Activated naive CD4-positive, alpha-beta T cell treated with anti-CD3 and anti-CD28 coated beads, Interleukin-2, amount 50 U/mL, for 72 hours (primary cell): ENCODE measurements at regions not wholly inside any gene's neighbourhood (a gene's known extent, or its start where the extent isn't known, plus 50 kb on each side); places are given as distances from the start of the nearest gene placed in this dataset.

Experiments used
- ATAC-seq, 2 donors: fragments of 150-1000 bp; cut with Tn5 transposase; 2 replicates each; pipeline ENCODE4 v1.10.0; 2021; ENCODE audit warnings: mild to moderate bottlenecking in 2 of 2, moderate library complexity in 2 of 2
- DNase-seq, 2 donors: peaks; one replicate each; pipeline ENCODE4 v3.0.0; 2021 to 2022; ENCODE audit warnings: low spot score in 2 of 2
- H3K27ac Mint-ChIP-seq, 2 donors: one replicate each; pipeline ENCODE4 v1.8.0; 2022; ENCODE audit warnings: mild to moderate bottlenecking in 2 of 2, mixed read lengths in 2 of 2
- H3K36me3 Mint-ChIP-seq, 2 donors: one replicate each; pipeline ENCODE4 v1.8.0; 2022; ENCODE audit warnings: mixed read lengths in 2 of 2
- H3K9me3 Mint-ChIP-seq, 2 donors: one replicate each; pipeline ENCODE4 v1.8.0; 2022; ENCODE audit warnings: mixed read lengths in 2 of 2

DNA sequence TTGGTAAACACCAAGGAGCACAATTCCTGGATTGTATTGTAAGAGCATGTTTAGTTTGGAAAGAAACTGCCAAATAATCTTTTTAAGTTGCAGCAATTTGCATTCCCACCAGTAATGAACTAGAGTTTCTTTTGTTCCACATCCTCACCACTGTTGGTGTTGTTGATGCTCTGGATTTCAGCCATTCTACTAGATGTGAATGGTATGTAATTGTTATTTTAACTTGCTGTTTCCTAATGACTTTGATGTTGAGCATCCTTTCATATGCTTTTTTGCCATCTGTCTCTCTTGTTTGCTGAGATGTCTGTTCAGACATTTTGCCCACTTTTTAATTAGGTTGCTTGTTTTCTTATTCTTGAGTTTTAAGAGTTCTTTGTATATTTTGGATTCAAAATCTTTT, 1654.1 kb downstream of the GRIK2 start:
- H3K9me3 Mint-ChIP-seq, result peaks cover 4 to 8% of the 10 kb centered on the region in 2 donors
- H3K36me3 Mint-ChIP-seq, result no peaks in the 10 kb centered on the region
- H3K27ac Mint-ChIP-seq, result no peak overlapping the region
- no peak for ATAC-seq
- no peak for DNase-seq

- ATAC-seq, result no peak
Observed at GRCh38 chr6:103042336-103042735, 1648.8 kb downstream of the GRIK2 start.

GRCh38 chr6:103036846-103037245, 1643.3 kb downstream of the GRIK2 start:
- Mint-ChIP-seq H3K9me3 (peaks cover 6 to 12% of the 10 kb centered on the region in 2 donors), H3K36me3 (no peaks in the 10 kb centered on the region), H3K27ac (no peak overlapping the region)
- ATAC-seq (no peak), DNase-seq (no peak)

More at GRCh38 chr6:103042336-103042735, 1648.8 kb downstream of the GRIK2 start:
- H3K27ac Mint-ChIP-seq, result no peak overlapping the region
- H3K36me3 Mint-ChIP-seq, result no peaks in the 10 kb centered on the region
- H3K9me3 Mint-ChIP-seq, result no peaks in the 10 kb centered on the region
- no peak for DNase-seq

GRCh38 chr6:103027271-103027931, 1633.9 kb downstream of the GRIK2 start:
- Mint-ChIP-seq H3K36me3 (no peaks in the 10 kb centered on the region), H3K27ac (no peak overlapping the region), H3K9me3 (peaks cover 4 to 6% of the 10 kb centered on the region in 2 donors)
- DNase-seq, result no peak
- no peak for ATAC-seq

- no peaks in the 10 kb centered on the region for H3K36me3 Mint-ChIP-seq
- DNase-seq (no peak), ATAC-seq (no peak)
- peaks cover 6 to 8% of the 10 kb centered on the region in 2 donors for H3K9me3 Mint-ChIP-seq
- no peak overlapping the region for H3K27ac Mint-ChIP-seq
Observed at GRCh38 chr6:103018426-103018825, 1624.9 kb downstream of the GRIK2 start.

DNA sequence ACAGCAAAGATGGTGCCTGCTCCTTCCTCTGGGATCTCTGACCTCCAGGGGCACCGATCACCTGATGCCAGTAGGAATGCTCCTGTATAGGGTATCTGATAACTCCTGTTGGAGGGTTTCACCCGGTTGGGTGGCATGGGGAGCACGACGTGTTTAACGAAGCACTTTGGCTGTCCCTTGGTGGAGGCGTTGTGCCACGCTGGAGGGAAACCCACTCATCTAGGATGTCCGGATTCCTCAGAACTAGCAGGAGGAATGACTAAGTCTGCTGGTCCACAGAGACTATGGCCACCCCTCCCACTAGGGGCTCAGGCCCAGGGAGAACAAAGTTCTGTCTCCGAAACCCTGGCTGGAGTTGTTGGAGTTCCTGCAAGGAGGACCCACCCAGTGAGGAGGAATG, 1624.4 kb downstream of the GRIK2 start:
- Mint-ChIP-seq H3K9me3 (peaks cover 6 to 8% of the 10 kb centered on the region in 2 donors), H3K27ac (no peak overlapping the region), H3K36me3 (no peaks in the 10 kb centered on the region)
- DNase-seq (no peak), ATAC-seq (no peak)

- ATAC-seq (no peak), DNase-seq (no peak)
- no peaks in the 10 kb centered on the region for H3K36me3 Mint-ChIP-seq
- H3K27ac Mint-ChIP-seq, result no peak overlapping the region
- H3K9me3 Mint-ChIP-seq, result peaks cover 11 to 13% of the 10 kb centered on the region in 2 donors
Observed at GRCh38 chr6:103011605-103012004, 1618.1 kb downstream of the GRIK2 start.

DNA sequence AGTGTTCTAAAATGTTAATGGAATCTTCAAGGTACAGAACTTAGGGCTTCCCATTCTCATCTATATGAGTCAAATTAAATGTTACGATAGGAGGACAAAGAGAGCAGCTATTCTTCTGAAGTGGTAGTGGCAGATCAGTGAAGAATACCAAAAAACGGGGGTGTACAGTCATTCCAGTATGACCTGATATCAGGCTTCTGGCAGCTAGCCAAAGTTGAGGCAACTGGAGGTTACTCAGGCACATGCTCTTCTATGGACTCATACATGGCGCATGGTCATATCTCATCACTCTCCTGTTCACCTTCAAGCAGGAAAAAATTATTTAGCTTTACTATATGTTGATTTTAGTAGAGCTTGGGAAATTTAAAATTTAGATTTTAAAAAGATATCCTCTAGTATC, 1608.8 kb downstream of the GRIK2 start:
- Mint-ChIP-seq H3K27ac (no peak overlapping the region), H3K9me3 (peaks cover 18 to 22% of the 10 kb centered on the region in 2 donors), H3K36me3 (peaks cover 0 to 6% of the 10 kb centered on the region in 2 donors)
- DNase-seq, result no peak
- ATAC-seq, result no peak

GRCh38 chr6:103001724-103002123, 1608.2 kb downstream of the GRIK2 start:
- H3K27ac Mint-ChIP-seq, result no peak overlapping the region
- DNase-seq (no peak), ATAC-seq (no peak)
- H3K9me3 Mint-ChIP-seq, result peaks cover 18 to 22% of the 10 kb centered on the region in 2 donors
- peaks cover 0 to 6% of the 10 kb centered on the region in 2 donors for H3K36me3 Mint-ChIP-seq

GRCh38 chr6:103000688-103001087, 1607.2 kb downstream of the GRIK2 start:
- H3K36me3 Mint-ChIP-seq, result peaks cover 0 to 3% of the 10 kb centered on the region in 2 donors
- H3K27ac Mint-ChIP-seq, result no peak overlapping the region
- peaks cover 15% of the 10 kb centered on the region in 2 donors for H3K9me3 Mint-ChIP-seq
- DNase-seq, result no peak
- no peak for ATAC-seq

DNA sequence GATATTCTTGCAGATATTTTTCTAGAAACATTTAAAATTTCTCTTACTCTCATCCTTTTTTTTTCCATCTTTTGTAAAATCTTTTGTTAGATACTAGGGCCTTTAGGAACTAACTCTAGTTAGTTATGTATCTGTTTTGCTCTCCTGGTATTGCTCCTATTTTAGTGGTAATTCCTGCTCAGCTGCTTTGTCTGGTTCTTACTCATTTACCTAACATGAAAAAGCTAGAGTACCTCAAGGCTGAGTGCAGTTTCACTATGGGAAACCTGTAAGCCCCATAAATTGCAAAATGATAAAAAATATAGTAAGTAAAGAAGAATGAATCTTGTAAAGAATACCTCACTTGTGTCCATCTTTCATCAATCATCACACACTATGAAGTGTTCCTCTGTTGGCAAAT, 1602.0 kb downstream of the GRIK2 start:
- peaks cover 3% of the 10 kb centered on the region in 2 donors for H3K9me3 Mint-ChIP-seq
- ATAC-seq (no peak), DNase-seq (no peak)
- H3K27ac Mint-ChIP-seq, result no peak overlapping the region
- H3K36me3 Mint-ChIP-seq, result no peaks in the 10 kb centered on the region

- DNase-seq (no peak), ATAC-seq (no peak)
- Mint-ChIP-seq H3K27ac (no peak overlapping the region), H3K9me3 (no peaks in the 10 kb centered on the region), H3K36me3 (no peaks in the 10 kb centered on the region)
Observed at GRCh38 chr6:102994866-102995265, 1601.4 kb downstream of the GRIK2 start.

- no peak overlapping the region for H3K27ac Mint-ChIP-seq
- H3K36me3 Mint-ChIP-seq, result no peaks in the 10 kb centered on the region
- peaks cover 4 to 5% of the 10 kb centered on the region in 2 donors for H3K9me3 Mint-ChIP-seq
- DNase-seq, result no peak
- no peak for ATAC-seq
Observed at GRCh38 chr6:102986086-102986485, 1592.6 kb downstream of the GRIK2 start.

DNA sequence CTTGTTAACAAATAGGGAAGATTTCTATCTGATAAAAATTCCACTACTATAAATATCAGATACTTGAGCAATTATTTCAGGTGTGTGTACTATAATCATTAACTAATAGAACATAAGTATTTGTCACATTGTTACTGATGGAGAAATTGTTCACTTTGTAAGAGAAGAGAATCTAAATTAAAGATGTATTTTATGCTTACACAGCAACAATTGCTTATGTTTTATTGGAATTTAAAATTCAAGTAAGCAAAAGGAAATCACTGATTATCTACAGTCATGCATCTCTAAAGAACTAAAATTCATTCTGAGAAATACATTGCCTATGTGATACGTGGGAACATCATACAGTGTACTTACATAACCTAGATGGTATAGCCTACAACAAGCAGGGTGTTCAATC, 1590.8 kb downstream of the GRIK2 start:
- ATAC-seq (no peak), DNase-seq (no peak)
- Mint-ChIP-seq H3K36me3 (no peaks in the 10 kb centered on the region), H3K9me3 (peaks cover 5 to 8% of the 10 kb centered on the region in 2 donors), H3K27ac (no peak overlapping the region)

GRCh38 chr6:102981490-102982015, 1588.0 kb downstream of the GRIK2 start:
- DNase-seq (no peak), ATAC-seq (no peak)
- Mint-ChIP-seq H3K27ac (no peak overlapping the region), H3K9me3 (peaks cover 7 to 25% of the 10 kb centered on the region in 2 donors), H3K36me3 (no peaks in the 10 kb centered on the region)

- Mint-ChIP-seq H3K36me3 (no peaks in the 10 kb centered on the region), H3K27ac (no peak overlapping the region), H3K9me3 (peaks cover 12 to 31% of the 10 kb centered on the region in 2 donors)
- DNase-seq, result no peak
- ATAC-seq, result no peak
Observed at GRCh38 chr6:102980951-102981350, 1587.4 kb downstream of the GRIK2 start.

DNA sequence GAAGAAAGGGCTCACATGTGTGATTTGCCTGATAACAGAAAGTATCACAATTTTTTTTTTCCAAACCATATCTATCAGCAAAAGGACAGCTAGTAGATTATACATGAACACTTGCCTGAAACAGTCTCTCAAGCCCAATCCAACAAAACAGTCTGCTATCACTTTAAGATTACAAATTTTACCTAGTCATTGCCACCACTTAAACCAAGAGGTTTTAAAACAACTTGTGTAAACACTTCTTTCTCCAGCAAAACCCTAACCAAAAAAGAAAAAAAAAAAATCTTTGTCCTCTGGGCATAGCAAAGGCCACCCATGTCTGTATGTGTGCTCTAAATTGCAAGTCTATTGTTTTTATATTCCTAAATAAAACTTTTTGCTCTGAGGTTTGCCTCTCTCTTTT, 1568.4 kb downstream of the GRIK2 start:
- H3K36me3 Mint-ChIP-seq, result peaks cover 0 to under 1% of the 10 kb centered on the region in 2 donors
- H3K27ac Mint-ChIP-seq, result no peak overlapping the region
- ATAC-seq, result no peak
- no peak for DNase-seq
- H3K9me3 Mint-ChIP-seq, result peaks cover 5 to 12% of the 10 kb centered on the region in 2 donors

DNA sequence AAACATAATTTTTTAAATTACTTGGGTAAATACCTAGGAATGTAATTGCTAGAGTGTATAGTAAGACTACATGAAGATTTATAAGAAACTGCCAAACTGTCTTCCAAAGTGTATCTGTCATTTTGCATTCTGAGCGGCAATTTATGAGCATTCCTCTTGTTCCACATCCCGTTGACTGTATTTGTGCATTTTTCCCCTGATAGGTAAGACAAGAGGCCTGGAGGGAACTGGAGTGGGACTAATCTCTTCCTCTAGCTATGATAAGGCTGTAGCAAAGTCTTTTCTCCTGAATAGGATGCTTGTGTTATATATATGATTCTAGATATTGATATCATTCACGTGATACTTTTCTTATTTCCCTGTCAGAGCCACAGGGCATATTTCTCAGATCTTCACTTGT, 1557.5 kb downstream of the GRIK2 start:
- no peaks in the 10 kb centered on the region for H3K36me3 Mint-ChIP-seq
- ATAC-seq (no peak), DNase-seq (no peak)
- peaks cover 0 to 13% of the 10 kb centered on the region in 2 donors for H3K9me3 Mint-ChIP-seq
- H3K27ac Mint-ChIP-seq, result no peak overlapping the region
